ENCODE measurements at regions not wholly inside any gene's neighbourhood (a gene's known extent, or its start where the extent isn't known, plus 50 kb on each side); places are given as distances from the start of the nearest gene placed in this dataset.

GRCh38 chr9:78863531-78863930, 566.6 kb downstream of the PSAT1 start:
- Histone ChIP-seq H3K4me1 (ENCODE audit: low read length) (no peaks in the 10 kb centered on the region), H3F3A (ENCODE audit: insufficient read depth, low read length) (no peaks in the 10 kb centered on the region), H3K27me3 (replicated peaks; ENCODE audit: insufficient read depth, low read length) (no peaks in the 10 kb centered on the region), H4K20me1 (ENCODE audit: insufficient read depth, low read length) (no peaks in the 10 kb centered on the region), H3K79me2 (ENCODE audit: low read length) (no peaks in the 10 kb centered on the region), H3K36me3 (replicated peaks; ENCODE audit: insufficient read depth, low read length) (no peaks in the 10 kb centered on the region), H3K4me2 (ENCODE audit: low read depth, low read length) (no peak overlapping the region), H3K27ac (ENCODE audit: low read length) (no peak overlapping the region), H3K9me2 (replicated peaks; ENCODE audit: insufficient read depth, low read length) (no peaks in the 10 kb centered on the region), H3K9me3 (replicated peaks; ENCODE audit: insufficient read depth, low read length) (no peaks in the 10 kb centered on the region), H3K9ac (ENCODE audit: low read length) (no peak overlapping the region), H3K4me3 (ENCODE audit: low read length) (no peak overlapping the region), H2AFZ (ENCODE audit: low read length) (no peak overlapping the region)
- no peak for TF ChIP-seq EZH2phosphoT487 (IDR thresholded peaks at IDR 0.05; ENCODE audit: low read length)
- no peak for TF ChIP-seq EZH2 (optimal IDR thresholded peaks at IDR 0.05; ENCODE audit: low read depth, low read length)
- TF ChIP-seq, protein P1, sequence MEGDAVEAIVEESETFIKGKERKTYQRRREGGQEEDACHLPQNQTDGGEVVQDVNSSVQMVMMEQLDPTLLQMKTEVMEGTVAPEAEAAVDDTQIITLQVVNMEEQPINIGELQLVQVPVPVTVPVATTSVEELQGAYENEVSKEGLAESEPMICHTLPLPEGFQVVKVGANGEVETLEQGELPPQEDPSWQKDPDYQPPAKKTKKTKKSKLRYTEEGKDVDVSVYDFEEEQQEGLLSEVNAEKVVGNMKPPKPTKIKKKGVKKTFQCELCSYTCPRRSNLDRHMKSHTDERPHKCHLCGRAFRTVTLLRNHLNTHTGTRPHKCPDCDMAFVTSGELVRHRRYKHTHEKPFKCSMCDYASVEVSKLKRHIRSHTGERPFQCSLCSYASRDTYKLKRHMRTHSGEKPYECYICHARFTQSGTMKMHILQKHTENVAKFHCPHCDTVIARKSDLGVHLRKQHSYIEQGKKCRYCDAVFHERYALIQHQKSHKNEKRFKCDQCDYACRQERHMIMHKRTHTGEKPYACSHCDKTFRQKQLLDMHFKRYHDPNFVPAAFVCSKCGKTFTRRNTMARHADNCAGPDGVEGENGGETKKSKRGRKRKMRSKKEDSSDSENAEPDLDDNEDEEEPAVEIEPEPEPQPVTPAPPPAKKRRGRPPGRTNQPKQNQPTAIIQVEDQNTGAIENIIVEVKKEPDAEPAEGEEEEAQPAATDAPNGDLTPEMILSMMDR (IDR thresholded peaks at IDR 0.05; ENCODE audit: low read length): no peak
- no peak for DNase-seq

- Histone ChIP-seq H3K4me2 (ENCODE audit: low read depth, low read length) (no peak overlapping the region), H3K9ac (ENCODE audit: low read length) (no peak overlapping the region), H3F3A (ENCODE audit: insufficient read depth, low read length) (no peaks in the 10 kb centered on the region), H3K9me2 (replicated peaks; ENCODE audit: insufficient read depth, low read length) (no peaks in the 10 kb centered on the region), H3K4me3 (ENCODE audit: low read length) (no peak overlapping the region), H3K9me3 (replicated peaks; ENCODE audit: insufficient read depth, low read length) (no peaks in the 10 kb centered on the region), H2AFZ (ENCODE audit: low read length) (no peak overlapping the region), H4K20me1 (ENCODE audit: insufficient read depth, low read length) (no peaks in the 10 kb centered on the region), H3K4me1 (ENCODE audit: low read length) (no peaks in the 10 kb centered on the region), H3K27ac (ENCODE audit: low read length) (no peak overlapping the region), H3K36me3 (replicated peaks; ENCODE audit: insufficient read depth, low read length) (no peaks in the 10 kb centered on the region), H3K27me3 (replicated peaks; ENCODE audit: insufficient read depth, low read length) (no peaks in the 10 kb centered on the region), H3K79me2 (ENCODE audit: low read length) (no peaks in the 10 kb centered on the region)
- DNase-seq: no peak
- TF ChIP-seq EZH2 (optimal IDR thresholded peaks at IDR 0.05; ENCODE audit: low read depth, low read length): no peak
- TF ChIP-seq EZH2phosphoT487 (IDR thresholded peaks at IDR 0.05; ENCODE audit: low read length): no peak
- TF ChIP-seq, protein P1 (IDR thresholded peaks at IDR 0.05; ENCODE audit: low read length): no peak
Observed at GRCh38 chr9:78865737-78866136, 568.8 kb downstream of the PSAT1 start.

- Histone ChIP-seq H3K79me2 (ENCODE audit: low read length) (no peaks in the 10 kb centered on the region), H3K9me3 (replicated peaks; ENCODE audit: insufficient read depth, low read length) (no peaks in the 10 kb centered on the region), H3K9ac (ENCODE audit: low read length) (no peak overlapping the region), H3K4me2 (ENCODE audit: low read depth, low read length) (no peak overlapping the region), H2AFZ (ENCODE audit: low read length) (no peak overlapping the region), H3K36me3 (replicated peaks; ENCODE audit: insufficient read depth, low read length) (no peaks in the 10 kb centered on the region), H3K4me1 (ENCODE audit: low read length) (no peaks in the 10 kb centered on the region), H3K9me2 (replicated peaks; ENCODE audit: insufficient read depth, low read length) (no peaks in the 10 kb centered on the region), H4K20me1 (ENCODE audit: insufficient read depth, low read length) (no peaks in the 10 kb centered on the region), H3K27ac (ENCODE audit: low read length) (no peak overlapping the region), H3F3A (ENCODE audit: insufficient read depth, low read length) (no peaks in the 10 kb centered on the region), H3K27me3 (replicated peaks; ENCODE audit: insufficient read depth, low read length) (no peaks in the 10 kb centered on the region), H3K4me3 (ENCODE audit: low read length) (no peak overlapping the region)
- no peak for DNase-seq
- TF ChIP-seq, protein P1 (IDR thresholded peaks at IDR 0.05; ENCODE audit: low read length): no peak
- TF ChIP-seq EZH2 (optimal IDR thresholded peaks at IDR 0.05; ENCODE audit: low read depth, low read length) (no peak), EZH2phosphoT487 (IDR thresholded peaks at IDR 0.05; ENCODE audit: low read length) (no peak)
Observed at GRCh38 chr9:78866207-78867132, 569.5 kb downstream of the PSAT1 start.
